HEK293 (cell line): ENCODE measurements at regions not wholly inside any gene's neighbourhood (a gene's known extent, or its start where the extent isn't known, plus 50 kb on each side); places are given as distances from the start of the nearest gene placed in this dataset.
A peak's percentile ranks its signal among the peaks of the same experiment; 100 is the strongest.

ENCODE experiments used
- CTCF ChIA-PET: fragments of 350-600 bp; formaldehyde crosslinking; extraction: SDS; loops from one replicate; lab custom pipeline; 2021; ENCODE audit warnings: antibody characterized with exemption; lab: Yijun Ruan, JAX
- POLR2A ChIA-PET: fragments of 300-600 bp; formaldehyde crosslinking; extraction: SDS; loops from one replicate; lab custom pipeline; 2020; ENCODE audit warnings: antibody characterized with exemption, inconsistent platforms; lab: Yijun Ruan, JAX
- H3K27ac ChIP-seq: fragments of 200-500 bp; sonication (Bioruptor generic); 2 replicates; pipeline ENCODE4 v1.5.1; 2014; ENCODE audit warnings: low read depth, low read length, control low read depth, inconsistent platforms; ENCODE audit errors: extremely low read depth
- H3K36me3 ChIP-seq, 2 experiments: fragments of 200-500 bp in 1 of 2; sonication (Bioruptor generic) in 1 of 2; 1 replicate in 1 of 2; 2 replicates in 1 of 2; pipeline ENCODE4 v1.5.1; 2014 to 2017; ENCODE audit warnings: inconsistent platforms in 2 of 2, low read length in 2 of 2; ENCODE audit not compliant: control insufficient read depth in 2 of 2, insufficient read depth in 1 of 2
- H3K4me1 ChIP-seq: fragments of 200-500 bp; sonication (Bioruptor generic); 2 replicates; pipeline ENCODE4 v1.5.1; 2014; ENCODE audit warnings: mild to moderate bottlenecking, low read length, inconsistent platforms; ENCODE audit not compliant: control insufficient read depth, insufficient read depth
- H3K4me3 ChIP-seq: 2 replicates; pipeline ENCODE4 v1.5.1; 2011; ENCODE audit warnings: low read depth, mild to moderate bottlenecking, control low read depth, low read length, moderate library complexity
- H3K9me3 ChIP-seq: fragments of 200-500 bp; sonication (Bioruptor generic); 2 replicates; pipeline ENCODE4 v1.5.1; 2014; ENCODE audit warnings: low read depth, low read length, inconsistent platforms; ENCODE audit not compliant: control insufficient read depth, insufficient read depth
- EGR2 ChIP-seq: fragments of 450-650 bp; formaldehyde crosslinking; IDR thresholded peaks from 2 replicates; pipeline ENCODE4 v1.5.1; 2016; ENCODE audit warnings: low read depth, missing biosample characterization, missing genetic modification characterization
- KLF1 ChIP-seq: fragments of 450-650 bp; formaldehyde crosslinking; IDR thresholded peaks from 2 replicates; pipeline ENCODE4 v1.5.1; 2016; ENCODE audit warnings: missing biosample characterization, missing genetic modification characterization
- KLF10 ChIP-seq: fragments of 450-650 bp; IDR thresholded peaks from 2 replicates; pipeline ENCODE4 v1.5.1; 2018; ENCODE audit warnings: missing biosample characterization, mild to moderate bottlenecking, missing genetic modification characterization
- MZF1 ChIP-seq: fragments of 450-650 bp; formaldehyde crosslinking; IDR thresholded peaks from 2 replicates; pipeline ENCODE4 v1.5.1; 2017; ENCODE audit warnings: missing biosample characterization, missing genetic modification characterization, borderline replicate concordance
- SCRT2 ChIP-seq: fragments of 450-650 bp; formaldehyde crosslinking; IDR thresholded peaks from 2 replicates; pipeline ENCODE4 v1.5.1; 2016; ENCODE audit warnings: missing biosample characterization, missing genetic modification characterization
- ZBTB20 ChIP-seq: fragments of 450-650 bp; formaldehyde crosslinking; IDR thresholded peaks from 2 replicates; pipeline ENCODE4 v1.5.1; 2016; ENCODE audit warnings: missing biosample characterization, missing genetic modification characterization
- ZBTB7A ChIP-seq: fragments of 450-650 bp; formaldehyde crosslinking; IDR thresholded peaks from 2 replicates; pipeline ENCODE4 v1.5.1; 2016; ENCODE audit warnings: low read depth, missing biosample characterization, missing genetic modification characterization
- ZFHX2 ChIP-seq: fragments of 450-650 bp; formaldehyde crosslinking; conservative IDR thresholded peaks from 2 replicates; pipeline ENCODE4 v1.5.1; 2016; ENCODE audit warnings: missing biosample characterization, missing genetic modification characterization
- ZNF18 ChIP-seq: fragments of 450-650 bp; formaldehyde crosslinking; IDR thresholded peaks from 2 replicates; pipeline ENCODE4 v1.5.1; 2016; ENCODE audit warnings: missing biosample characterization, missing genetic modification characterization
- ZNF302 ChIP-seq: fragments of 450-650 bp; formaldehyde crosslinking; IDR thresholded peaks from 2 replicates; pipeline ENCODE4 v1.5.1; 2016; ENCODE audit warnings: missing biosample characterization, missing genetic modification characterization, low read depth
- ZNF324 ChIP-seq: fragments of 450-650 bp; formaldehyde crosslinking; IDR thresholded peaks from 2 replicates; pipeline ENCODE4 v1.5.1; 2016; ENCODE audit warnings: missing biosample characterization, missing genetic modification characterization
- ZNF366 ChIP-seq: fragments of 450-650 bp; formaldehyde crosslinking; conservative IDR thresholded peaks from 2 replicates; pipeline ENCODE4 v1.5.1; 2016; ENCODE audit warnings: missing biosample characterization, missing genetic modification characterization
- ZNF585B ChIP-seq: fragments of 450-650 bp; formaldehyde crosslinking; IDR thresholded peaks from 2 replicates; pipeline ENCODE4 v1.5.1; 2016; ENCODE audit warnings: missing biosample characterization, missing genetic modification characterization
- ZNF610 ChIP-seq: fragments of 450-650 bp; formaldehyde crosslinking; IDR thresholded peaks from 2 replicates; pipeline ENCODE4 v1.5.1; 2016; ENCODE audit warnings: missing biosample characterization, missing genetic modification characterization, borderline replicate concordance
- ZXDB ChIP-seq: fragments of 450-650 bp; formaldehyde crosslinking; IDR thresholded peaks from 2 replicates; pipeline ENCODE4 v1.5.1; 2016; ENCODE audit warnings: missing biosample characterization, missing genetic modification characterization
- TF ChIP-seq, protein P1 (sequence below): fragments of 450-650 bp; formaldehyde crosslinking; IDR thresholded peaks from 2 replicates; pipeline ENCODE4 v1.5.1; 2016; ENCODE audit warnings: missing biosample characterization, missing genetic modification characterization
- TF ChIP-seq, protein P2 (sequence below): fragments of 450-650 bp; IDR thresholded peaks from 2 replicates; pipeline ENCODE4 v1.5.1; 2018; ENCODE audit warnings: missing biosample characterization, mild to moderate bottlenecking, missing genetic modification characterization

- TF ChIP-seq, protein P1, sequence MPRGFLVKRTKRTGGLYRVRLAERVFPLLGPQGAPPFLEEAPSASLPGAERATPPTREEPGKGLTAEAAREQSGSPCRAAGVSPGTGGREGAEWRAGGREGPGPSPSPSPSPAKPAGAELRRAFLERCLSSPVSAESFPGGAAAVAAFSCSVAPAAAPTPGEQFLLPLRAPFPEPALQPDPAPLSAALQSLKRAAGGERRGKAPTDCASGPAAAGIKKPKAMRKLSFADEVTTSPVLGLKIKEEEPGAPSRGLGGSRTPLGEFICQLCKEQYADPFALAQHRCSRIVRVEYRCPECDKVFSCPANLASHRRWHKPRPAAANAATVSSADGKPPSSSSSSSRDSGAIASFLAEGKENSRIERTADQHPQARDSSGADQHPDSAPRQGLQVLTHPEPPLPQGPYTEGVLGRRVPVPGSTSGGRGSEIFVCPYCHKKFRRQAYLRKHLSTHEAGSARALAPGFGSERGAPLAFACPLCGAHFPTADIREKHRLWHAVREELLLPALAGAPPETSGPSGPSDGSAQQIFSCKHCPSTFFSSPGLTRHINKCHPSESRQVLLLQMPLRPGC (tag by site-specific recombination) = no peak
- no peak for TF ChIP-seq ZBTB20 (tag by site-specific recombination)
- TF ChIP-seq ZNF366 (tag by site-specific recombination) = no peak
- TF ChIP-seq KLF10 (tag by site-specific recombination) = no peak
These were observed 144.7 kb upstream of the JUN start (continued) for GRCh38 chr1:58928514-58928913.

DNA sequence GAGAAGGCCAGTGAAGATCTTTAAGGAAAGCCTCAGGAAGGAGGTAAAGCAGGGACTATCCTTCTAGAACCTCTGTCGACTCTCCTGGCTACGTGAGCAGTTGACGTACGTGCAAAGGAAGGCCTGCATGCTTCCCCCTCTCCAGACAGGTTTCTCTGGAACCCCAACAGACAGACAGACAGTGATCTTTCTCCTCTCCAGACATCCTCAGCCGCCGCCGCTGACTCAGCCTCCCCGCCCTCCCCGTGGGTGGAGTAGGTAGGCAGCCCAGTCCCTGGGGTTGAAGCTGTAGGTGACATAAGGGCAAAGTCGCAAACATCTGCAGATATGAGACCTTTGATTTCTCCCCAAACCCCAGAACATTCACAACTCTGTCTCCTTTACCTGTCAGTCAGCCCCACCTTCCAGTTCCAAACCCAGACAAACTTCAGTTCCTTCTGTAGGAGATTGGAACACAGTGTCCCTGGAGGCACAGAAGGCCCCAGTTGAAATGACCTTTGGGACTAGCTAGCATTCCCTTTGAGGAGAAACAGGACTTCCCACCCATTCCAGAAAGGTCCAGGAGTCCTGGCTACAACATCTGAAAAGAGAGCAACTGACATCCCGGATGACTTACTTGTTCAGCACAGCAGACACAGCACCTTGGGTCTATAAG lies 146.0 kb upstream of the JUN start:
- no peaks in the 10 kb centered on the region for H3K4me1 ChIP-seq
- CTCF ChIA-PET = no interaction called here
- no peaks in the 10 kb centered on the region for H3K36me3 ChIP-seq
- H3K9me3 ChIP-seq = no peaks in the 10 kb centered on the region
- TF ChIP-seq KLF1 (peak; percentile 76), SCRT2 (tag by site-specific recombination) (no peak), ZBTB7A (tag by site-specific recombination) (no peak), EGR2 (peak; percentile 88), ZNF610 (tag by site-specific recombination) (no peak), ZFHX2 (tag by site-specific recombination) (peak; percentile 81)
- POLR2A ChIA-PET = interaction anchor here (1.1 kb wide), 1 partner anchor 144 kb away, joined by 5 read pairs; no protein-coding TSS in a partner anchor
- H3K27ac ChIP-seq = peak overlapping the region; percentile 21; the same call in 1 of the 2 replicates
- no peak overlapping the region for H3K4me3 ChIP-seq

DNA sequence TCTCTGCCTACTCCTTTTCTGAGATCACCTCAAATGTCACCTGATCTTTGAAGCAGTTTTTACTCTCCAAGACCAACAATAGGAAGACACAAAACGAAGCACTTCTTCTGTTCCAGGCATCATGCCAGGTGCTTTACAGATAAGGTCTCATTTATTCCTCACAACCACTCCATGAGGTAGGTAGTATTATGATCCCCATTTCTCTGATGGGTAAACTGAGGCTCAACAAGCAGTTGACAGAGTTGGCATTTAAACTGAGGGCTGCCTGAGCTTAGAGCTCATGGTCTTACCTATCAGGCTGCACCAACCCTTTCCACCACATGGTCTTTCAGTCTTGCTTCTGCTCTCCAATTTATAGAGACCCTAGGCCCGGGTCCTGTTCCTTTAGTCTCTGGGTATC lies 147.2 kb upstream of the JUN start:
- no peak overlapping the region for H3K27ac ChIP-seq
- H3K9me3 ChIP-seq = no peaks in the 10 kb centered on the region
- no peak overlapping the region for H3K4me3 ChIP-seq
- TF ChIP-seq ZNF324 (tag by site-specific recombination) = no peak
- TF ChIP-seq ZNF18 (tag by site-specific recombination) = no peak
- TF ChIP-seq ZNF585B (tag by site-specific recombination) = no peak
- TF ChIP-seq, protein P2, sequence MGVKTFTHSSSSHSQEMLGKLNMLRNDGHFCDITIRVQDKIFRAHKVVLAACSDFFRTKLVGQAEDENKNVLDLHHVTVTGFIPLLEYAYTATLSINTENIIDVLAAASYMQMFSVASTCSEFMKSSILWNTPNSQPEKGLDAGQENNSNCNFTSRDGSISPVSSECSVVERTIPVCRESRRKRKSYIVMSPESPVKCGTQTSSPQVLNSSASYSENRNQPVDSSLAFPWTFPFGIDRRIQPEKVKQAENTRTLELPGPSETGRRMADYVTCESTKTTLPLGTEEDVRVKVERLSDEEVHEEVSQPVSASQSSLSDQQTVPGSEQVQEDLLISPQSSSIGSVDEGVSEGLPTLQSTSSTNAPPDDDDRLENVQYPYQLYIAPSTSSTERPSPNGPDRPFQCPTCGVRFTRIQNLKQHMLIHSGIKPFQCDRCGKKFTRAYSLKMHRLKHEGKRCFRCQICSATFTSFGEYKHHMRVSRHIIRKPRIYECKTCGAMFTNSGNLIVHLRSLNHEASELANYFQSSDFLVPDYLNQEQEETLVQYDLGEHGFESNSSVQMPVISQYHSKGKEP (tag by site-specific recombination) = no peak
- TF ChIP-seq ZNF302 (tag by site-specific recombination) = no peak
- no peak for TF ChIP-seq MZF1 (tag by site-specific recombination)
- TF ChIP-seq ZXDB = no peak
- TF ChIP-seq, all 188 proteins: peak for 0
- ChIA-PET CTCF (no interaction called here), POLR2A (no interaction called here)
- no peaks in the 10 kb centered on the region for H3K4me1 ChIP-seq
- no peaks in the 10 kb centered on the region for H3K36me3 ChIP-seq
